Colonic mucosa (tissue), 4 donors: ENCODE measurements at regions not wholly inside any gene's neighbourhood (a gene's known extent, or its start where the extent isn't known, plus 50 kb on each side); places are given as distances from the start of the nearest gene placed in this dataset.

Experiments used
- DNase-seq: peaks from one replicate; pipeline ENCODE4 v3.0.0-alpha.2; 2020
- H3K27ac ChIP-seq: fragments of 200-600 bp; one replicate; pipeline ENCODE4 v1.8.0; 2021
- H3K27me3 ChIP-seq: fragments of 200-600 bp; one replicate; pipeline ENCODE4 v1.8.0; 2021
- H3K36me3 ChIP-seq: fragments of 200-600 bp; one replicate; pipeline ENCODE4 v1.8.0; 2021
- H3K4me1 ChIP-seq: fragments of 200-600 bp; one replicate; pipeline ENCODE4 v1.8.0; 2021; ENCODE audit warnings: mild to moderate bottlenecking
- H3K4me3 ChIP-seq: fragments of 200-600 bp; one replicate; pipeline ENCODE4 v1.8.0; 2021
- H3K9ac ChIP-seq, 2 donors: one replicate each; pipeline ENCODE4 v1.7.0; 2013; ENCODE audit warnings: control low read depth in 2 of 2, low read depth in 2 of 2, low read length in 2 of 2
- H3K9me3 ChIP-seq: fragments of 200-600 bp; one replicate; pipeline ENCODE4 v1.8.0; 2021
- intact Hi-C: fragments of 100-400 bp; cut with DNase I; formaldehyde crosslinking; loops from one replicate; pipeline ENCODE4 v1.14.1; 2022
- TF ChIP-seq, protein P1 (sequence below): fragments of 200-600 bp; IDR thresholded peaks from one replicate; pipeline ENCODE4 v1.8.0; 2022; ENCODE audit warnings: antibody characterized with exemption, mild to moderate bottlenecking
- donor health status: healthy.
- donor health status: DM: no; HTN: no; CAD: no.
- donor health status: DM: no; HTN: no; CAD: no.

DNA sequence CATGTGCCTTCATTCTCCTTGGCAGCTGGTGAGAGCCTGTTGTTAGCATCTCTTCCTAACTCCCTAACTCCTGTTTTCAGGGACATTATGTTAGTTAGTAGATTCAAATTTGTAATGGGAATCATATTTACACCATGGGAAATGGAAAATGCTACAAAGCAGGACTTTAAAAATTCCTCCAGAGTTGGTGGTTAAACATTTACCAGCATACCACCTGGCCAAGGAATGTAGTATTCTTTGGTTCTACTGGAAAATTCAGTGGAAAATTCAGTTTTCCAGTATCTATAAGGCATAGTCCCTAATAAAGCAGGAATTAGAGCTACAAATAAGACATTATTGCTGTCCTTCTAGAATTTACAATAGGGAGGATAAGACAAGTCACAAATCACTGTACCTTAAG, 291.7 kb downstream of the GPD2 start:
- no peaks in the 10 kb centered on the region for H3K4me1 ChIP-seq

DNA sequence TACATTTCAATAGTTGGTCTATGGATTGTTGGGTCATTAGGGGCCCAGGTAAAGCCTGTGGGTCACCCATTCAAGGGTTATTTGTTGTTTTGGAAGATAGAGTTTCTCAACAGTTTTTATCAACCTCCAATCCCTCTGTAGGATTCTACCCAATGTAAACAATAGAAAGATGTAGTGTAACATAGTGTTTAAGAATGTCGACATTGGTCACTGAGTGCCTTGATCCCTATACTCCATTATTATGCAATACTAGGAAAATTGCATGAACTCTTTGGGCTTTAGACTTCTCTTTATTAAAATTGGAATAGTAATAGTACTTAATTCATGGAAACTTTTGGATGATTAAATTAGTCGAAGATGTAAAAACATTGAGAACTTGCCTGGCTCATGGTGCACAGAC, 292.1 kb downstream of the GPD2 start:
- Histone ChIP-seq H3K36me3 (no peaks in the 10 kb centered on the region), H3K4me3 (no peak overlapping the region), H3K4me1 (no peaks in the 10 kb centered on the region), H3K27ac (no peak overlapping the region), H3K9ac (no peak overlapping the region), H3K27me3 (no peaks in the 10 kb centered on the region), H3K9me3 (no peaks in the 10 kb centered on the region)
- intact Hi-C loops: no loop called here
- TF ChIP-seq, protein P1, sequence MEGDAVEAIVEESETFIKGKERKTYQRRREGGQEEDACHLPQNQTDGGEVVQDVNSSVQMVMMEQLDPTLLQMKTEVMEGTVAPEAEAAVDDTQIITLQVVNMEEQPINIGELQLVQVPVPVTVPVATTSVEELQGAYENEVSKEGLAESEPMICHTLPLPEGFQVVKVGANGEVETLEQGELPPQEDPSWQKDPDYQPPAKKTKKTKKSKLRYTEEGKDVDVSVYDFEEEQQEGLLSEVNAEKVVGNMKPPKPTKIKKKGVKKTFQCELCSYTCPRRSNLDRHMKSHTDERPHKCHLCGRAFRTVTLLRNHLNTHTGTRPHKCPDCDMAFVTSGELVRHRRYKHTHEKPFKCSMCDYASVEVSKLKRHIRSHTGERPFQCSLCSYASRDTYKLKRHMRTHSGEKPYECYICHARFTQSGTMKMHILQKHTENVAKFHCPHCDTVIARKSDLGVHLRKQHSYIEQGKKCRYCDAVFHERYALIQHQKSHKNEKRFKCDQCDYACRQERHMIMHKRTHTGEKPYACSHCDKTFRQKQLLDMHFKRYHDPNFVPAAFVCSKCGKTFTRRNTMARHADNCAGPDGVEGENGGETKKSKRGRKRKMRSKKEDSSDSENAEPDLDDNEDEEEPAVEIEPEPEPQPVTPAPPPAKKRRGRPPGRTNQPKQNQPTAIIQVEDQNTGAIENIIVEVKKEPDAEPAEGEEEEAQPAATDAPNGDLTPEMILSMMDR: no peak
- no peak for DNase-seq

More for the DNA sequence above, 291.7 kb downstream of the GPD2 start:
- no peak for DNase-seq
- Histone ChIP-seq H3K9me3 (no peaks in the 10 kb centered on the region), H3K4me3 (no peak overlapping the region), H3K9ac (no peak overlapping the region), H3K27me3 (no peaks in the 10 kb centered on the region), H3K27ac (no peak overlapping the region), H3K36me3 (no peaks in the 10 kb centered on the region)
- TF ChIP-seq, protein P1: no peak
- intact Hi-C loops: no loop called here

DNA sequence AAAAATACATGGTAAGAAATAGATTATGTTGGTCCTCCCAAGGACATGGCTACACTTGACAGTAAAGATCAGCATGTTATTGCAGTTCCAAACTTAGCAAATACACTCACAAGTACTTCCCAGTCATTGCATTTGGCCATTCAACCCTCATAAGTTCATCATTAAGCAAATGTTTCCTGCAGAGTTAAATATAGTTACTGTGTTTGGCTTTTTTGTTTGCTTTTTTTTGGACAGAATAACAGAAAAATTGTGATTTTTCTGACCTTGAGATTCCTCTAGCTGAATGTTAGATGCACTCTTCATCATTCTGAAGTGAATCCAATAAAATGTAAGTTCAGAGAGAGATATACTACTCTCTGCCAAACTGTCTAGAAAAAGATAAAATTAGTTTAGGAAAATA, 295.3 kb downstream of the GPD2 start:
- TF ChIP-seq, protein P1: no peak
- Histone ChIP-seq H3K36me3 (no peaks in the 10 kb centered on the region), H3K9me3 (no peaks in the 10 kb centered on the region), H3K4me3 (no peak overlapping the region), H3K27ac (no peak overlapping the region), H3K27me3 (no peaks in the 10 kb centered on the region), H3K9ac (no peak overlapping the region), H3K4me1 (no peaks in the 10 kb centered on the region)
- intact Hi-C loops: no loop called here
- no peak for DNase-seq

DNA sequence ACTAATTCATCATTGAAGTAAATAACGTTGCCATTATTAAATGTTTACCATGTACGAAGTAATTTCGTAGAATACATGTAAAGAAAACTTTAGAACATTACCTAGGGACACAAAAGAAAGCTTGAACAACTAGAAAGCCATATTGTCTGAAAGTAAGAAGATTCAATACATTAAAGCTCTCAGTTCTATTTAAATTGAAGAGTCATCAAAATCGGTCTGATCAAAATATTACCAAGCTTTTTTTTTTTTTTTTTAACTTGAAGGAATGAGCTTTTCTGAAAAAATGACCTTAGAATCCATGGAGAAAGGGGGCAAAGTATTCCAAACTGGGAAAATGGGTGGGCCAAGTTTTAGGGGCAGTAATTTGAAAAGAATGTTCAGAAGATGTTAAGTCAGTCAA, 300.8 kb downstream of the GPD2 start:
- intact Hi-C loops: no loop called here
- H3K27me3 ChIP-seq: no peaks in the 10 kb centered on the region

DNA sequence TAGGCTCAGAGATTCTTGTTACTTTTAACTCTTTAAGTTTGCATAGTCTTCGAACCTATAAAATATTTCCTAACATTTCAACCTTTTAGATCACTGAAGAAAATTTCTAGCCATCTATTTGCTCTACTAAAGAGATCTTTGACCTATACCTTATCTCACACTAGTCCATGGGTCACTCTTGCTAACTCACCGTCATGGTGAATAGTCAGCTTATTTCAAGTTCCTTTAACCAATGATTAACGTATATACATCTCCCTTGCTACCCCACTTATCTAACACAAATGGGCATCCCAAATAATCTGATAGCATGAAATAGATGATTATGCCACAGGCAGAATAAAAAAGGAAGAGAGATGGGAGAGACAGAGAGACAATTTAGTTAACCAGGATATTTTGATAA, 303.1 kb downstream of the GPD2 start:
- Histone ChIP-seq H3K4me1 (no peaks in the 10 kb centered on the region), H3K36me3 (no peaks in the 10 kb centered on the region), H3K9ac (no peak overlapping the region), H3K27ac (no peak overlapping the region), H3K27me3 (no peaks in the 10 kb centered on the region), H3K4me3 (no peak overlapping the region), H3K9me3 (no peaks in the 10 kb centered on the region)
- intact Hi-C loops: no loop called here
- DNase-seq: no peak
- TF ChIP-seq, protein P1: no peak

More for the DNA sequence above, 300.8 kb downstream of the GPD2 start:
- Histone ChIP-seq H3K27ac (no peak overlapping the region), H3K4me3 (no peak overlapping the region), H3K4me1 (no peaks in the 10 kb centered on the region), H3K9ac (no peak overlapping the region), H3K9me3 (no peaks in the 10 kb centered on the region), H3K36me3 (no peaks in the 10 kb centered on the region)
- TF ChIP-seq, protein P1: no peak
- no peak for DNase-seq

DNA sequence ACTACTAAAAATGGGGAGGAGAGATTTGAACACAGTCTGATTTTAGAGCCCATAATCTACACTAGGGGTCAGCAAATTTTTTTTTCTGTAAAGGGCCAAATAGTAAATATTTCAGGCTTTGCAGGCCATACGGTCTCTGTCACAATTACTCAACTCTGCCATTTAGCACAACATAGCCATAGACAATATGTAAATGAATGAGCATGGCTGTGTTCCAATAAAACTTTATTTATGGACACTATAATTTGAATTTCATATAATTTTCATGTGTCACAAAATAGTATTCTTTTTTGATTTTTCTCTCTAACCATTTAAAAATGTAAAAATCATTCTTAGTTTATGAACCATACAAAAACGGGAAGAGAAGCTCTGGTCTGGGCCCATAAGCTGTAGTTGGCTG, 309.4 kb downstream of the GPD2 start:
- Histone ChIP-seq H3K27me3 (no peaks in the 10 kb centered on the region), H3K36me3 (no peaks in the 10 kb centered on the region), H3K9ac (no peak overlapping the region), H3K9me3 (no peaks in the 10 kb centered on the region), H3K27ac (no peak overlapping the region), H3K4me1 (no peaks in the 10 kb centered on the region), H3K4me3 (no peak overlapping the region)
- no peak for DNase-seq
- intact Hi-C loops: no loop called here
- TF ChIP-seq, protein P1: no peak
